ENCODE measurements at regions not wholly inside any gene's neighbourhood (a gene's known extent, or its start where the extent isn't known, plus 50 kb on each side); places are given as distances from the start of the nearest gene placed in this dataset.

GRCh38 chr6:802701-803100 lies 109.8 kb upstream of the EXOC2 start:
- TF ChIP-seq CTCF (IDR thresholded peaks at IDR 0.05) (no peak), POLR2A (IDR thresholded peaks at IDR 0.05) (no peak)

All from tibial nerve (tissue), 3 donors.